ENCODE measurements at regions not wholly inside any gene's neighbourhood (a gene's known extent, or its start where the extent isn't known, plus 50 kb on each side); places are given as distances from the start of the nearest gene placed in this dataset.

DNA sequence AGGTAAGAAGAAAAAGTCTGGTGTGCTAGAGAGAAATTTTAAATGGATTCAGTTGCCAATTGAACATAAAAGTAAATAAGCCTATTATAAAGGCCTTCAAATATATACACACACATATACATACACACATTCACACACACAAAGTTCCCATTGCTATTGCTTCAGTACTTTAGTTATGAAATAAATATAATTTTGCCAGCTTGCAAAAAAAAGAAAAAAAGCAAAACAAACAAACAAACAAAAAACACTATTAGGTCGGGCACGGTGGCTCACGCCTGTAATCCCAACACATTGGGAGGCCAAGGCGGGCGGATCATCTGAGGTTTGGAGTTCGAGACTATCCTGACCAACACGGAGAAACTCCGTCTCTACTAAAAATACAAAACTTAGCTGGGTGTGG, 80.3 kb downstream of the SPIN4 start:
- TF ChIP-seq CTCF (IDR thresholded peaks at IDR 0.05) (no peak), POLR2A (IDR thresholded peaks at IDR 0.05) (no peak)
